Thoracic aorta (tissue), 2 donors: ENCODE measurements at regions not wholly inside any gene's neighbourhood (a gene's known extent, or its start where the extent isn't known, plus 50 kb on each side); places are given as distances from the start of the nearest gene placed in this dataset.

Experiments
- ATAC-seq: fragments of 150-250 bp; one replicate; pipeline ENCODE4 v1.8.0; 2017; ENCODE audit warnings: low read depth; ENCODE audit not compliant: insufficient number of reproducible peaks, low FRiP score
- DNase-seq: peaks from one replicate; pipeline ENCODE4 v3.0.0-alpha.2; 2020; ENCODE audit warnings: low spot score
- H3K27ac ChIP-seq, 2 donors: fragments of 200-600 bp; sonication (generic); 1 replicate in 1 of 2; 2 replicates in 1 of 2; pipeline ENCODE4 v1.5.1; 2016; ENCODE audit warnings: mild to moderate bottlenecking in 2 of 2, moderate library complexity in 2 of 2
- H3K27me3 ChIP-seq: fragments of 200-600 bp; sonication (generic); replicated peaks from 2 replicates; pipeline ENCODE4 v1.6.0; 2016; ENCODE audit warnings: mild to moderate bottlenecking; ENCODE audit not compliant: insufficient read depth
- H3K36me3 ChIP-seq: fragments of 200-600 bp; sonication (generic); one replicate; pipeline ENCODE4 v1.5.1; 2016
- H3K4me1 ChIP-seq, 2 donors: fragments of 200-600 bp; sonication (generic); 1 replicate in 1 of 2; 2 replicates in 1 of 2; pipeline versions ENCODE4 v1.5.1 to v1.6.0; 2016; ENCODE audit warnings: low read depth in 2 of 2, mild to moderate bottlenecking in 1 of 2; ENCODE audit not compliant: control insufficient read depth in 1 of 2
- H3K4me3 ChIP-seq: fragments of 200-600 bp; sonication (generic); 2 replicates; pipeline ENCODE4 v1.5.1; 2016; ENCODE audit warnings: mild to moderate bottlenecking
- H3K9me3 ChIP-seq: fragments of 200-600 bp; sonication (generic); 2 replicates; pipeline ENCODE4 v1.5.1; 2016
- TF ChIP-seq, protein P1 (sequence below): fragments of 200-600 bp; sonication (generic); IDR thresholded peaks from one replicate; pipeline ENCODE4 v1.5.1; 2019; ENCODE audit warnings: antibody characterized with exemption

DNA sequence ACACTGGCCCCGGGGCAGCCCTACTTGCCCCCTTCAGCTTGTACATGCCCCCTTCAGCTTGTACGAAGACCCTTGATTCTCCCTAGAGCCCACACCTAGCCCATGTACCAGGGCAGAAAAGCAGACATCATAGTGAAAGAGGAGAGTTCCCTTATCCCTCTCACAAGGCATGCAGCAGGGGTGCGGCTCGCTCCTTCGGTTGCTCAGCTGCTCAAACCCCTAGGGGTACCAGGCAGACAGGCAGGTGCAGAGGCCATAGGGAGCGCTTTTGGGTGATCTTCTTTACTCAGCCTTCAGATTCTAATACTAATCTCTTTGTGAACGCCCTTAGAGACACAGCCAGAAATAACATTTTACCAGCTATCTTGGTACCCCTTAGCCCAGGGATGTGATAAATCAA, 286.3 kb downstream of the NPIPA8 start:
- H3K36me3 ChIP-seq, result no peaks in the 10 kb centered on the region
- H3K4me3 ChIP-seq, result no peak overlapping the region
- H3K27ac ChIP-seq, result no peak overlapping the region
- no peak for DNase-seq
- no peaks in the 10 kb centered on the region for H3K27me3 ChIP-seq
- no peak for ATAC-seq
- TF ChIP-seq, protein P1, sequence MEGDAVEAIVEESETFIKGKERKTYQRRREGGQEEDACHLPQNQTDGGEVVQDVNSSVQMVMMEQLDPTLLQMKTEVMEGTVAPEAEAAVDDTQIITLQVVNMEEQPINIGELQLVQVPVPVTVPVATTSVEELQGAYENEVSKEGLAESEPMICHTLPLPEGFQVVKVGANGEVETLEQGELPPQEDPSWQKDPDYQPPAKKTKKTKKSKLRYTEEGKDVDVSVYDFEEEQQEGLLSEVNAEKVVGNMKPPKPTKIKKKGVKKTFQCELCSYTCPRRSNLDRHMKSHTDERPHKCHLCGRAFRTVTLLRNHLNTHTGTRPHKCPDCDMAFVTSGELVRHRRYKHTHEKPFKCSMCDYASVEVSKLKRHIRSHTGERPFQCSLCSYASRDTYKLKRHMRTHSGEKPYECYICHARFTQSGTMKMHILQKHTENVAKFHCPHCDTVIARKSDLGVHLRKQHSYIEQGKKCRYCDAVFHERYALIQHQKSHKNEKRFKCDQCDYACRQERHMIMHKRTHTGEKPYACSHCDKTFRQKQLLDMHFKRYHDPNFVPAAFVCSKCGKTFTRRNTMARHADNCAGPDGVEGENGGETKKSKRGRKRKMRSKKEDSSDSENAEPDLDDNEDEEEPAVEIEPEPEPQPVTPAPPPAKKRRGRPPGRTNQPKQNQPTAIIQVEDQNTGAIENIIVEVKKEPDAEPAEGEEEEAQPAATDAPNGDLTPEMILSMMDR, result no peak
- H3K4me1 ChIP-seq, result no peaks in the 10 kb centered on the region
- no peaks in the 10 kb centered on the region for H3K9me3 ChIP-seq

GRCh38 chr16:18049547-18050133, 286.9 kb downstream of the NPIPA8 start:
- Histone ChIP-seq H3K27ac (no peak overlapping the region), H3K36me3 (no peaks in the 10 kb centered on the region), H3K4me3 (no peak overlapping the region), H3K4me1 (no peaks in the 10 kb centered on the region), H3K9me3 (no peaks in the 10 kb centered on the region), H3K27me3 (no peaks in the 10 kb centered on the region)
- TF ChIP-seq, protein P1, result no peak
- no peak for DNase-seq
- no peak for ATAC-seq

DNA sequence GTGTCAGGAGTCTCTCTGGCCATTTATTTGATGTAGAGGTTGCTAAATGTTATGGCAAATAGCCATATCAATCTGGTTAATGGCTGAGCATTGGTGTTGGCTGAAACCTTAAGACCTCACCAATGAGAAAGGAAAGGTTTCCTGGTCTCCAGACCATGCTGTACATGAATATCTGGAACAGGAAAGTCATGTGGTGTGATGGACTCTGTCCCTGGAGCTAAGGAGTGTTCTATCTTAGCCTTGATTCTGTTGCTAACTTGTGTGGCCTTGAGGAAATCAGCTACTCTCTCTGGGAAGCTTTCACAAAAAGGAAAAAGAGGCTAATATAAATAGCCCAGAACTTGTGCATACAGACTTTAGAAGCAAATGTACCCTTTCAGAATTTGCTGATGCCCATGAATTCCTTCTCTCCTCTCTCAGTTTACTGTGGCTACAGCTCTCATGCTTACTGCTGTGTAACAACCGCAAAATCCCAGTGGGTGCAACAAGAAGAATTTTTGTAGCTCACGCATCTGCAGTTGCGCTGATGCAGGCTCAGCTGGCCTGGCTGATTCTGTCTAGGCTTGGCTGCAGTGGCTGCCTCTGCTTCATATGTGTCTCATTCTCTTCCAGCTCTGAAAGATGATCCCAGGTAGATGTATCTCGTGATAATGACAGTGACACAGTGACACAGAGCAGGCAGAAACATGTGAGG, 287.5 kb downstream of the NPIPA8 start:
- H3K4me1 ChIP-seq, result no peaks in the 10 kb centered on the region
- H3K9me3 ChIP-seq, result no peaks in the 10 kb centered on the region
- no peaks in the 10 kb centered on the region for H3K27me3 ChIP-seq
- no peaks in the 10 kb centered on the region for H3K36me3 ChIP-seq
- no peak overlapping the region for H3K4me3 ChIP-seq
- no peak for DNase-seq
- H3K27ac ChIP-seq, result no peak overlapping the region
- TF ChIP-seq, protein P1, result no peak
- no peak for ATAC-seq

GRCh38 chr16:18047761-18048160, 288.8 kb downstream of the NPIPA8 start:
- Histone ChIP-seq H3K36me3 (no peaks in the 10 kb centered on the region), H3K27me3 (no peaks in the 10 kb centered on the region), H3K27ac (no peak overlapping the region), H3K4me3 (no peak overlapping the region), H3K4me1 (no peaks in the 10 kb centered on the region), H3K9me3 (no peaks in the 10 kb centered on the region)
- DNase-seq, result no peak
- no peak for ATAC-seq
- TF ChIP-seq, protein P1, result no peak

DNA sequence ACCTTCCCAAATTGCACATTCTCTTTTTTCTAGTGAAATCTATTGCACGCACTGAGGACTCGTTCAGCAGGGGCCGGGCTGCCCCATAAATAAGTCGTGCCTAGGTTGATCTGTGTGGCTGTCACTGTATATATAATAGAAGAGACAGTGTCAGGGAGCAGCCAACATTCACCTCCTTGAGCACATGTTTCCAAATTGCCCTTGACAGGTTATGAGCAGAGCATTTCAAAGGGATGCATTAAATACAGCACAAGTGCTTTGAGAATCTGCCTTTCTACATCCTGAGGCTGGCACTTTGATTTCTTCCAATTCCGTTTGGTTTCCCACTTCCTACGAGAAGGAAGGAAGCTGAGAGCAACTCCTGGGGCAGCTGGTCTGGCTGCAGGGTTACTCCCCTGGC, 291.2 kb downstream of the NPIPA8 start:
- TF ChIP-seq, protein P1, result no peak
- ATAC-seq (no peak), DNase-seq (no peak)
- Histone ChIP-seq H3K27ac (no peak overlapping the region), H3K9me3 (no peaks in the 10 kb centered on the region), H3K27me3 (no peaks in the 10 kb centered on the region), H3K4me3 (no peak overlapping the region), H3K4me1 (no peaks in the 10 kb centered on the region), H3K36me3 (no peaks in the 10 kb centered on the region)
